ENCODE measurements at regions not wholly inside any gene's neighbourhood (a gene's known extent, or its start where the extent isn't known, plus 50 kb on each side); places are given as distances from the start of the nearest gene placed in this dataset.

GRCh38 chr1:38463074-38463473, 396.5 kb downstream of the RRAGC start:
- Mint-ChIP-seq H3K4me3 (no peak overlapping the region), H3K4me1 (no peaks in the 10 kb centered on the region), H3K27me3 (peaks cover 25% of the 10 kb centered on the region), H3K27ac (no peak overlapping the region), H3K36me3 (ENCODE audit: low read depth) (no peaks in the 10 kb centered on the region), H3K9me3 (no peaks in the 10 kb centered on the region)
- ATAC-seq (replicated peaks), result no peak

- Mint-ChIP-seq H3K9me3 (no peaks in the 10 kb centered on the region), H3K4me1 (no peaks in the 10 kb centered on the region), H3K36me3 (ENCODE audit: low read depth) (no peaks in the 10 kb centered on the region), H3K27me3 (peaks cover 26% of the 10 kb centered on the region), H3K4me3 (no peak overlapping the region), H3K27ac (no peak overlapping the region)
- no peak for ATAC-seq (replicated peaks)
Measured at GRCh38 chr1:38456531-38456876, 403.1 kb downstream of the RRAGC start.

GRCh38 chr1:38455829-38456530, 403.6 kb downstream of the RRAGC start:
- ATAC-seq (replicated peaks), result no peak
- no peaks in the 10 kb centered on the region for H3K4me1 Mint-ChIP-seq
- no peaks in the 10 kb centered on the region for H3K9me3 Mint-ChIP-seq
- no peak overlapping the region for H3K27ac Mint-ChIP-seq
- H3K27me3 Mint-ChIP-seq, result peaks cover 27% of the 10 kb centered on the region
- H3K4me3 Mint-ChIP-seq, result no peak overlapping the region
- no peaks in the 10 kb centered on the region for H3K36me3 Mint-ChIP-seq (ENCODE audit: low read depth)

GRCh38 chr1:38454749-38455441, 404.7 kb downstream of the RRAGC start:
- Mint-ChIP-seq H3K27ac (no peak overlapping the region), H3K9me3 (no peaks in the 10 kb centered on the region), H3K27me3 (peaks cover 29% of the 10 kb centered on the region), H3K36me3 (ENCODE audit: low read depth) (no peaks in the 10 kb centered on the region), H3K4me3 (no peak overlapping the region), H3K4me1 (no peaks in the 10 kb centered on the region)
- ATAC-seq (replicated peaks), result no peak

GRCh38 chr1:38454236-38454635, 405.3 kb downstream of the RRAGC start:
- Mint-ChIP-seq H3K4me3 (no peak overlapping the region), H3K27me3 (peaks cover 26% of the 10 kb centered on the region), H3K4me1 (no peaks in the 10 kb centered on the region), H3K27ac (no peak overlapping the region), H3K9me3 (no peaks in the 10 kb centered on the region), H3K36me3 (ENCODE audit: low read depth) (no peaks in the 10 kb centered on the region)
- no peak for ATAC-seq (replicated peaks)

GRCh38 chr1:38452246-38452645, 405.7 kb upstream of the POU3F1 start:
- no peak overlapping the region for H3K27ac Mint-ChIP-seq
- H3K27me3 Mint-ChIP-seq, result peaks cover 32% of the 10 kb centered on the region
- H3K4me1 Mint-ChIP-seq, result no peaks in the 10 kb centered on the region
- H3K9me3 Mint-ChIP-seq, result no peaks in the 10 kb centered on the region
- H3K36me3 Mint-ChIP-seq (ENCODE audit: low read depth), result no peaks in the 10 kb centered on the region
- ATAC-seq (replicated peaks), result no peak
- H3K4me3 Mint-ChIP-seq, result no peak overlapping the region

- H3K27me3 Mint-ChIP-seq, result peaks cover 34% of the 10 kb centered on the region
- no peak overlapping the region for H3K4me3 Mint-ChIP-seq
- H3K36me3 Mint-ChIP-seq (ENCODE audit: low read depth), result no peaks in the 10 kb centered on the region
- no peak for ATAC-seq (replicated peaks)
- no peaks in the 10 kb centered on the region for H3K4me1 Mint-ChIP-seq
- H3K27ac Mint-ChIP-seq, result no peak overlapping the region
- no peaks in the 10 kb centered on the region for H3K9me3 Mint-ChIP-seq
Measured at GRCh38 chr1:38451541-38451993, 405.0 kb upstream of the POU3F1 start.

GRCh38 chr1:38448893-38449292, 402.3 kb upstream of the POU3F1 start:
- Mint-ChIP-seq H3K27me3 (peaks cover 39% of the 10 kb centered on the region), H3K36me3 (ENCODE audit: low read depth) (no peaks in the 10 kb centered on the region), H3K4me3 (no peak overlapping the region), H3K9me3 (no peaks in the 10 kb centered on the region), H3K27ac (no peak overlapping the region), H3K4me1 (no peaks in the 10 kb centered on the region)
- ATAC-seq (replicated peaks), result no peak

- no peaks in the 10 kb centered on the region for H3K36me3 Mint-ChIP-seq (ENCODE audit: low read depth)
- peaks cover 51% of the 10 kb centered on the region for H3K27me3 Mint-ChIP-seq
- no peak for ATAC-seq (replicated peaks)
- no peaks in the 10 kb centered on the region for H3K4me1 Mint-ChIP-seq
- no peak overlapping the region for H3K4me3 Mint-ChIP-seq
- H3K9me3 Mint-ChIP-seq, result peaks cover under 1% of the 10 kb centered on the region
- H3K27ac Mint-ChIP-seq, result no peak overlapping the region
Measured at GRCh38 chr1:38446936-38447335, 400.3 kb upstream of the POU3F1 start.

GRCh38 chr1:38444770-38445442, 398.3 kb upstream of the POU3F1 start:
- H3K27me3 Mint-ChIP-seq, result peaks cover 61% of the 10 kb centered on the region
- peaks cover 14% of the 10 kb centered on the region for H3K9me3 Mint-ChIP-seq
- ATAC-seq (replicated peaks), result no peak

GRCh38 chr1:38444311-38444710, 397.7 kb upstream of the POU3F1 start:
- Mint-ChIP-seq H3K27ac (no peak overlapping the region), H3K4me1 (no peaks in the 10 kb centered on the region), H3K27me3 (peaks cover 62% of the 10 kb centered on the region), H3K36me3 (ENCODE audit: low read depth) (no peaks in the 10 kb centered on the region), H3K9me3 (peaks cover 14% of the 10 kb centered on the region), H3K4me3 (no peak overlapping the region)
- no peak for ATAC-seq (replicated peaks)

More at GRCh38 chr1:38444770-38445442, 398.3 kb upstream of the POU3F1 start:
- no peak overlapping the region for H3K27ac Mint-ChIP-seq
- no peaks in the 10 kb centered on the region for H3K36me3 Mint-ChIP-seq (ENCODE audit: low read depth)
- no peak overlapping the region for H3K4me3 Mint-ChIP-seq
- H3K4me1 Mint-ChIP-seq, result no peaks in the 10 kb centered on the region

- ATAC-seq (replicated peaks), result no peak
Measured at GRCh38 chr1:38440402-38440801, 393.8 kb upstream of the POU3F1 start.

GRCh38 chr1:38436749-38437148, 390.2 kb upstream of the POU3F1 start:
- H3K27me3 Mint-ChIP-seq, result peaks cover 39% of the 10 kb centered on the region
- no peak for ATAC-seq (replicated peaks)
- H3K4me1 Mint-ChIP-seq, result no peaks in the 10 kb centered on the region
- H3K9me3 Mint-ChIP-seq, result peaks cover 11% of the 10 kb centered on the region
- H3K27ac Mint-ChIP-seq, result no peak overlapping the region
- H3K36me3 Mint-ChIP-seq (ENCODE audit: low read depth), result no peaks in the 10 kb centered on the region
- H3K4me3 Mint-ChIP-seq, result no peak overlapping the region

More at GRCh38 chr1:38440402-38440801, 393.8 kb upstream of the POU3F1 start:
- H3K4me1 Mint-ChIP-seq, result no peaks in the 10 kb centered on the region
- H3K27me3 Mint-ChIP-seq, result peaks cover 46% of the 10 kb centered on the region
- no peaks in the 10 kb centered on the region for H3K36me3 Mint-ChIP-seq (ENCODE audit: low read depth)
- peaks cover 14% of the 10 kb centered on the region for H3K9me3 Mint-ChIP-seq
- H3K4me3 Mint-ChIP-seq, result no peak overlapping the region
- no peak overlapping the region for H3K27ac Mint-ChIP-seq

GRCh38 chr1:38436006-38436405, 389.4 kb upstream of the POU3F1 start:
- Mint-ChIP-seq H3K27ac (no peak overlapping the region), H3K36me3 (ENCODE audit: low read depth) (no peaks in the 10 kb centered on the region), H3K27me3 (peaks cover 41% of the 10 kb centered on the region), H3K9me3 (peaks cover 6% of the 10 kb centered on the region), H3K4me1 (no peaks in the 10 kb centered on the region), H3K4me3 (no peak overlapping the region)
- ATAC-seq (replicated peaks), result no peak

Data from activated T-helper 17 cell treated with anti-CD3 and anti-CD28 coated beads, Interleukin-2, amount 50 U/mL, for 72 hours (primary cell).